ENCODE measurements at regions not wholly inside any gene's neighbourhood (a gene's known extent, or its start where the extent isn't known, plus 50 kb on each side); places are given as distances from the start of the nearest gene placed in this dataset.
"Not testable (repeated sequence)": the region's sequence is repeated elsewhere in the genome, so short reads cannot be mapped to it uniquely, and the experiment has no call there.

- DNase-seq: no peak
Measured at GRCh38 chr4:117577686-117578311, 456.5 kb upstream of the NDST3 start.

- DNase-seq: no peak
Measured at GRCh38 chr4:117588771-117589170, 445.5 kb upstream of the NDST3 start.

GRCh38 chr4:117596917-117597480, 437.3 kb upstream of the NDST3 start:
- no peak for DNase-seq

GRCh38 chr4:117599393-117599792, 434.9 kb upstream of the NDST3 start:
- not testable (repeated sequence) for DNase-seq

GRCh38 chr4:117600936-117601335, 433.4 kb upstream of the NDST3 start:
- not testable (repeated sequence) for DNase-seq

- DNase-seq: no peak
Measured at GRCh38 chr4:117610706-117611308, 423.5 kb upstream of the NDST3 start.

- DNase-seq: no peak
Measured at GRCh38 chr4:117621673-117622072, 412.6 kb upstream of the NDST3 start.

- no peak for DNase-seq
Measured at GRCh38 chr4:117623326-117623725, 411.0 kb upstream of the NDST3 start.

GRCh38 chr4:117626664-117627063, 407.6 kb upstream of the NDST3 start:
- DNase-seq: no peak

- no peak for DNase-seq
Measured at GRCh38 chr4:117634716-117635115, 399.6 kb upstream of the NDST3 start.

- no peak for DNase-seq
Measured at GRCh38 chr4:117637347-117637746, 396.9 kb upstream of the NDST3 start.

GRCh38 chr4:117640836-117641235, 393.4 kb upstream of the NDST3 start:
- no peak for DNase-seq

- DNase-seq: no peak
Measured at GRCh38 chr4:117641519-117641918, 392.8 kb upstream of the NDST3 start.

GRCh38 chr4:117654079-117654478, 380.2 kb upstream of the NDST3 start:
- DNase-seq: no peak

- no peak for DNase-seq
Measured at GRCh38 chr4:117660668-117661067, 373.6 kb upstream of the NDST3 start.

- DNase-seq: no peak
Measured at GRCh38 chr4:117661091-117662072, 372.9 kb upstream of the NDST3 start.

GRCh38 chr4:117664706-117665444, 369.4 kb upstream of the NDST3 start:
- DNase-seq: no peak

- no peak for DNase-seq
Measured at GRCh38 chr4:117676153-117676552, 358.1 kb upstream of the NDST3 start.

GRCh38 chr4:117678861-117679260, 355.4 kb upstream of the NDST3 start:
- DNase-seq: no peak

- DNase-seq: no peak
Measured at GRCh38 chr4:117691572-117692351, 342.5 kb upstream of the NDST3 start.

GRCh38 chr4:117692538-117692937, 341.7 kb upstream of the NDST3 start:
- DNase-seq: no peak

GRCh38 chr4:117699595-117699994, 334.7 kb upstream of the NDST3 start:
- DNase-seq: no peak

Measured in KG1 (cell line).